WI38 (cell line): ENCODE measurements at regions not wholly inside any gene's neighbourhood (a gene's known extent, or its start where the extent isn't known, plus 50 kb on each side); places are given as distances from the start of the nearest gene placed in this dataset.

Source experiments
- H3K4me3 ChIP-seq: 2 replicates; pipeline ENCODE4 v1.5.1; 2011; ENCODE audit warnings: low read depth, mild to moderate bottlenecking, control low read depth, low read length
- CTCF ChIP-seq: IDR thresholded peaks from 2 replicates; pipeline ENCODE4 v1.5.1; 2012; ENCODE audit warnings: low read depth, mild to moderate bottlenecking, control low read depth, low read length

DNA sequence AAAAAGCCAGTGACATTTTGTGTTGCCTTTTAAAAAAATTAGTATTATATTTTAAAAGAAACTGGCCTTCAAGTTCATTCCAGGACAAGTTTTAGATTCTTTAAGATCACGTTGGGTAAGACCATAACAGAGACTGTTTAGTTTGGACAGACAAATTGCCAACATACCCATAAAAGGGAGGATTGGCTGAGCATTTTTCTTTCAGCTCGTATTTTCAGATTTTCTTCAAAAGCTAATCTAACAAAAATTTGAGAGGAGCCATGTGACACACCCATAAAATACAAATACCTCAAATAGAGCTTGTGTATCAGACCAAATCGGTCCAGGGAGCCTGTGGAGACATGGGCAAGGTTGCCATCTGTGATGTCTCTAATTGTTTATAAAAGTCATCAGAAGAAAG lies 74.6 kb upstream of the C1QTNF7 start:
- no peak for TF ChIP-seq CTCF
- no peak overlapping the region for H3K4me3 ChIP-seq

DNA sequence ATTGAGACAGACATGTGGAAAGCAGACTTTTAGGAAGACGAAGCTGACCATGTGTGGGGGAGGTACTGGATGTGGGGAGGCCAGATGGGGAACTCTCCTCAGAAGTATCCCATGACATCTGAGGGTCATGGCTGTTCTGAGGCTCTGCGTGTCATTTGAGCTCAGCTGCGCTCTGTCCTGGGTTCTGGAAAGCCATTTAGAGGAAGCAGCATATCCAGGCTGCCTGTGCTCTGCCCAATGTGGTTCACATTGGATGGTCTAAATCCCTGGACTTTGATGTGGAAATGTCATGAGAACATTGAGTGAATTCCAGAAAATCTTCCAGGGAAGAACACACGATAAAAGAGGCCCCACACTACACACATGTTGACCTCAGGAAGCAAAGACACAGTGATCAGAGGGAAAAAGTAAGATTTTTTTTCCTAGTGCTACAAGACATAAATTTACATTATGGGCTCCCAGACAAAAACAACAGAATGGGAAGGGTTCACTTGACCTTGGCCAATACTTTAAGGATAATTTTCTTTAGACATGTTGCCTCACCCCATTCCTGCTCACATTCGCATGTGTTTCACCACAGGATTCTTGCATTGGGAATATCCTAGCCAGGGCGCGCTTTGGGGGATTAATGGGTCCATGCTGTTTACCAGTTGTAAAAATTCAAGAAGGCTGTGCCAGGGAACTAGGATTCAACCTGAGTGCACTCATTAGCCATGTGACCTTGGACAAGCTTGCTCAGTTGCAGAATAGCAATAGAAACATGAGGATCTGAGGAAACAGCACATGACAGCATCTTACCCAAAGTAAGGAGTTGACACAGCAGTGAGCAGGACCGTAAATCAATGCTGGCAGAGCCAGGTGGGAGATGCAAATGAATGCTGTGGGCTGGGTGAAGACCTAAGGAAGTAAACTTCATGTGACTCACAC lies 73.2 kb upstream of the C1QTNF7 start:
- no peak overlapping the region for H3K4me3 ChIP-seq
- TF ChIP-seq CTCF = no peak

DNA sequence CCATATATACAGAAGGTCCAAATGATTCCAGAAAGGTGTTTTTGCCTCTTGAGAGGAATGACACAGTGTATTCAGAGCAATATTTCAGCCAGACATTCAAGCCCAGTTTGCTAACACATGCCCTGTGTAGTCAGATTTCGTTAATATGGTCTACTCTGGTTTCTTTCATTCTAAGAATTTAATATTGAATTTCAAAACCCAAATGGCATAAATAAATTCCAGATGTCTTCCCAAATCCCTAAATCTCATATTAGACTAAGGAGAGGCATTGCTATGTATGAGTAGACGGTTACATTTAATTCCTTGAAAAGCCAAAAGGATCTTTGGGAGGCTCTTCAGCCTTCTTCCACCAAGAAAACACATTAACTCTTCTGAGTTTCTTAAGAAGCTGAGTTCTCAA lies 66.3 kb upstream of the C1QTNF7 start:
- no peak for TF ChIP-seq CTCF
- no peak overlapping the region for H3K4me3 ChIP-seq

DNA sequence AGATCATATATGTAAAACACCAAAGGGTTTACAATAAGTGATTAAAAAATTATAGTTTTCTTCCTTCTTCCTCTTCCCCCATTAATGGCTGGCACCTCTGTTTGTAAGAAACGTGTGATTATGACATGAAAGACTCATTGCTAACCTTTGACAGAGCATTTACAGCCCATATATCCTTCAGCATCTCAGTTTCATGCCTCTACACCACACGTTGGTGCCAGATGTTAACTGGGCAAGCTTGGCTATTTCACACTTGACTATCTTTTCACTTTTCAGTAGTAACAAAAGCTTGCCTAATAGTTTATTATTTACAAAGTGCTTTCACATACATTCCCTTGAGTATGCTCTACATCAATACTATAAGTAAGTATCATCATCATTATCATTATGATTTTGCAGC lies 65.3 kb upstream of the C1QTNF7 start:
- no peak for TF ChIP-seq CTCF
- H3K4me3 ChIP-seq = no peak overlapping the region

- H3K4me3 ChIP-seq = no peak overlapping the region
- TF ChIP-seq CTCF = no peak
Observed at GRCh38 chr4:15364183-15364582, 63.6 kb upstream of the C1QTNF7 start.

DNA sequence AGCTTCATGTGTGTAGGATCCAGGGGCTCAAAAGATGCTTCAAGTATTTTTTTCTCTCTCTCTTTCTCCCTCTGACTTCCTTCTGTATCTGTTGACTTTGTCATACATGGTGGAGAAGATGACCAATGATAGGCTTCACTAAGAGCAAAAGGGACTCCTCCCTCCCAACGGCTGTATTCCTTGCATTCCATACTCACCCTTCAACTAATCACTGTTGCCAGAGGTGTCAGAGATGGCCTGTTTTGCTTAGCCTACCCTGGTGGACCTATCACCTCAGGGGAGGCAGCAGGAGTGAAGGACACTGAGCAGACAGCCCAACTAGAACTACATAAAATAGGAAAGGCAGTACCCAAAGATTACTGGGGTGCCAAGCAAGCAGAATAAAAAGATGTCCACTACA lies 62.2 kb upstream of the C1QTNF7 start:
- no peak for TF ChIP-seq CTCF
- no peak overlapping the region for H3K4me3 ChIP-seq

DNA sequence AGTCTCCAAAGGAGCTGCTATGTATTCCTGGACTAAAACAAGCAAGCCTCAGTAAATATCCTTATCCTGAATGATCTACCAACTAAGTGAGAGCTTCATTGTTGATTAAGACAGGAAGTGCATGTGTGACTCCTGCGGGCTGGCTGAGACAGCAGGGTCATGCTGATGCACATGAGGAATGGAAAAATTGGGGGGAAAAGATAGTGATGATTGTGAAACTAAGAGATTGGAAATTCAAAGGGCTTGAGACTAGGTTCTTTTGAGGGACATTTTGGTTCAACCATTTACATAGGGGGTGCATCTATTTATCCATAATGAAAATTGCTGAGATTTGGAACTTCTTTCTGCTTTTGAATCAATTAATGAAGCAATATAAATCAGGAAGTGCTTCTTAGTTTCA lies 61.1 kb upstream of the C1QTNF7 start:
- no peak for TF ChIP-seq CTCF
- no peak overlapping the region for H3K4me3 ChIP-seq
